GM23338 (cell line): ENCODE measurements at regions not wholly inside any gene's neighbourhood (a gene's known extent, or its start where the extent isn't known, plus 50 kb on each side); places are given as distances from the start of the nearest gene placed in this dataset.

Experiments used
- ATAC-seq: fragments of 200-7000 bp; cut with Tn5 transposase; 3 replicates; pipeline ENCODE4 v1.9.1; 2020
- DNase-seq: peaks from one replicate; pipeline ENCODE4 v3.0.0-alpha.2; 2015; ENCODE audit warnings: low spot score
- H2AFZ ChIP-seq: fragments of 200-600 bp; sonication (generic); 2 replicates; pipeline ENCODE4 v1.8.0; 2016; ENCODE audit warnings: antibody characterized with exemption, mild to moderate bottlenecking, moderate library complexity
- H3F3A ChIP-seq: fragments of 200-600 bp; sonication (generic); replicated peaks from 2 replicates; pipeline ENCODE4 v1.8.0; 2017; ENCODE audit warnings: antibody characterized with exemption, mixed run types, low read depth
- H3K27ac ChIP-seq: fragments of 200-600 bp; sonication (generic); 2 replicates; pipeline ENCODE4 v1.6.1; 2016; ENCODE audit warnings: low read depth
- H3K27me3 ChIP-seq: fragments of 200-600 bp; sonication (generic); 2 replicates; pipeline ENCODE4 v1.8.0; 2016; ENCODE audit warnings: mild to moderate bottlenecking, mixed run types, moderate library complexity; ENCODE audit not compliant: insufficient read depth
- H3K36me3 ChIP-seq: fragments of 200-600 bp; sonication (generic); 2 replicates; pipeline ENCODE4 v1.8.0; 2016; ENCODE audit warnings: mild to moderate bottlenecking; ENCODE audit not compliant: insufficient read depth
- H3K4me1 ChIP-seq: fragments of 200-600 bp; sonication (generic); 2 replicates; pipeline ENCODE4 v1.8.0; 2016; ENCODE audit warnings: mild to moderate bottlenecking, moderate library complexity; ENCODE audit not compliant: insufficient read depth
- H3K4me2 ChIP-seq: fragments of 200-600 bp; sonication (generic); 2 replicates; pipeline ENCODE4 v1.7.1; 2017; ENCODE audit warnings: mixed run types
- H3K4me3 ChIP-seq: fragments of 200-600 bp; sonication (generic); 2 replicates; pipeline ENCODE4 v1.6.1; 2016; ENCODE audit warnings: mixed run types
- H3K79me2 ChIP-seq: fragments of 200-600 bp; sonication (generic); replicated peaks from 2 replicates; pipeline ENCODE4 v1.8.0; 2017; ENCODE audit warnings: mild to moderate bottlenecking; ENCODE audit not compliant: insufficient read depth
- H3K9me2 ChIP-seq: fragments of 200-600 bp; sonication (generic); 2 replicates; pipeline ENCODE4 v1.8.0; 2017; ENCODE audit not compliant: insufficient read depth
- H4K20me1 ChIP-seq: fragments of 200-600 bp; sonication (generic); replicated peaks from 2 replicates; pipeline ENCODE4 v1.8.0; 2017; ENCODE audit warnings: mild to moderate bottlenecking; ENCODE audit not compliant: insufficient read depth
- H3K27ac Mint-ChIP-seq: 2 replicates; pipeline ENCODE4 v1.8.0; 2020; ENCODE audit warnings: inconsistent platforms, mild to moderate bottlenecking, moderate library complexity, mixed read lengths
- H3K27me3 Mint-ChIP-seq: 3 replicates; pipeline ENCODE4 v1.8.0; 2022; ENCODE audit warnings: low read depth, mild to moderate bottlenecking, moderate library complexity, mixed read lengths, inconsistent platforms; ENCODE audit not compliant: insufficient read depth, poor library complexity
- H3K36me3 Mint-ChIP-seq: 3 replicates; pipeline ENCODE4 v1.8.0; 2021; ENCODE audit warnings: low read depth, mild to moderate bottlenecking, inconsistent platforms, moderate library complexity, mixed read lengths
- H3K4me1 Mint-ChIP-seq: 3 replicates; pipeline ENCODE4 v1.8.0; 2020; ENCODE audit warnings: mild to moderate bottlenecking, inconsistent platforms, mixed read lengths
- H3K4me3 Mint-ChIP-seq: 3 replicates; pipeline ENCODE4 v1.8.0; 2021; ENCODE audit warnings: moderate library complexity, mild to moderate bottlenecking, inconsistent platforms, mixed read lengths
- H3K9me3 Mint-ChIP-seq: 3 replicates; pipeline ENCODE4 v1.8.0; 2020; ENCODE audit warnings: moderate library complexity, mild to moderate bottlenecking, inconsistent platforms, mixed read lengths
- CREB1 ChIP-seq: fragments of 250-450 bp; sonication (Bioruptor Pico); IDR thresholded peaks from 2 replicates; pipeline ENCODE4 v1.5.0; 2020; ENCODE audit warnings: low read depth, mild to moderate bottlenecking, moderate library complexity
- ETS1 ChIP-seq: IDR thresholded peaks from 2 replicates; pipeline ENCODE4 v1.6.1; 2016; ENCODE audit warnings: antibody characterized with exemption
- EZH2 ChIP-seq: fragments of 200-600 bp; sonication (generic); IDR thresholded peaks from one replicate; pipeline ENCODE4 v1.8.0; 2017; ENCODE audit warnings: antibody characterized with exemption, mild to moderate bottlenecking, low read depth; ENCODE audit not compliant: unreplicated experiment
- EZH2phosphoT487 ChIP-seq: fragments of 200-600 bp; sonication (generic); IDR thresholded peaks from one replicate; pipeline ENCODE4 v1.8.1; 2018; ENCODE audit warnings: antibody characterized with exemption; ENCODE audit not compliant: unreplicated experiment
- JUNB ChIP-seq: IDR thresholded peaks from one replicate; pipeline ENCODE4 v1.6.1; 2016; ENCODE audit warnings: antibody characterized with exemption; ENCODE audit not compliant: unreplicated experiment
- NANOG ChIP-seq: IDR thresholded peaks from 2 replicates; pipeline ENCODE4 v1.6.1; 2016; ENCODE audit warnings: antibody characterized with exemption, borderline replicate concordance
- POLR2AphosphoS5 ChIP-seq: IDR thresholded peaks from 2 replicates; pipeline ENCODE4 v1.6.1; 2016; ENCODE audit warnings: antibody characterized with exemption, low read depth
- REST ChIP-seq: IDR thresholded peaks from one replicate; pipeline ENCODE4 v1.6.1; 2018; ENCODE audit warnings: antibody characterized with exemption; ENCODE audit not compliant: unreplicated experiment
- STAT1 ChIP-seq: IDR thresholded peaks from one replicate; pipeline ENCODE4 v1.6.1; 2016; ENCODE audit warnings: antibody characterized with exemption; ENCODE audit not compliant: unreplicated experiment
- ZNF114 ChIP-seq: fragments of 250-450 bp; sonication (Bioruptor Pico); IDR thresholded peaks from 2 replicates; pipeline ENCODE4 v1.5.0; 2020; ENCODE audit warnings: mild to moderate bottlenecking, moderate library complexity
- ZNF331 ChIP-seq: fragments of 250-450 bp; sonication (Bioruptor Pico); IDR thresholded peaks from 2 replicates; pipeline ENCODE4 v1.5.0; 2020; ENCODE audit warnings: low read depth, mild to moderate bottlenecking, moderate library complexity
- TF ChIP-seq, protein P1 (sequence below), 2 experiments: fragments of 200-600 bp in 1 of 2; sonication (generic) in 1 of 2; conservative IDR thresholded peaks; 2 replicates each; pipeline versions ENCODE4 v1.5.1 to v1.6.1; 2016 to 2017; ENCODE audit warnings: antibody characterized with exemption in 2 of 2, low read depth in 2 of 2, mild to moderate bottlenecking in 2 of 2, moderate library complexity in 1 of 2
- TF ChIP-seq, protein P2 (sequence below): fragments of 250-450 bp; sonication (Bioruptor Pico); IDR thresholded peaks from 2 replicates; pipeline ENCODE4 v1.5.0; 2020; ENCODE audit warnings: mild to moderate bottlenecking, moderate library complexity

GRCh38 chr15:31274496-31275330 lies 51.9 kb upstream of the KLF13 start:
- DNase-seq = no peak
- H4K20me1 ChIP-seq = no peaks in the 10 kb centered on the region
- H3K4me2 ChIP-seq = no peak overlapping the region
- H3K36me3 ChIP-seq = no peaks in the 10 kb centered on the region
- ATAC-seq = no peak
- Mint-ChIP-seq H3K9me3 (no peaks in the 10 kb centered on the region), H3K27me3 (peaks cover 3% of the 10 kb centered on the region), H3K4me3 (no peak overlapping the region), H3K4me1 (peaks cover 13% of the 10 kb centered on the region), H3K27ac (no peak overlapping the region), H3K36me3 (no peaks in the 10 kb centered on the region; the same call in 2 of the 3 replicates)
- peaks cover 7% of the 10 kb centered on the region; the same call in 1 of the 2 replicates for H3K9me2 ChIP-seq
- no peaks in the 10 kb centered on the region for H3K79me2 ChIP-seq
- H3K4me1 ChIP-seq = no peaks in the 10 kb centered on the region; the same call in 1 of the 2 replicates
- no peak overlapping the region for H3K4me3 ChIP-seq
- H2AFZ ChIP-seq = peak overlapping the region; percentile 47; the same call in 1 of the 2 replicates
- H3K27me3 ChIP-seq = no peaks in the 10 kb centered on the region
- H3F3A ChIP-seq = no peaks in the 10 kb centered on the region
- TF ChIP-seq NANOG (no peak), ZNF114 (no peak), CREB1 (no peak), POLR2AphosphoS5 (no peak), JUNB (no peak), ETS1 (no peak), ZNF331 (no peak), REST (no peak), STAT1 (no peak), EZH2phosphoT487 (no peak), EZH2 (no peak)
- TF ChIP-seq, protein P1, sequence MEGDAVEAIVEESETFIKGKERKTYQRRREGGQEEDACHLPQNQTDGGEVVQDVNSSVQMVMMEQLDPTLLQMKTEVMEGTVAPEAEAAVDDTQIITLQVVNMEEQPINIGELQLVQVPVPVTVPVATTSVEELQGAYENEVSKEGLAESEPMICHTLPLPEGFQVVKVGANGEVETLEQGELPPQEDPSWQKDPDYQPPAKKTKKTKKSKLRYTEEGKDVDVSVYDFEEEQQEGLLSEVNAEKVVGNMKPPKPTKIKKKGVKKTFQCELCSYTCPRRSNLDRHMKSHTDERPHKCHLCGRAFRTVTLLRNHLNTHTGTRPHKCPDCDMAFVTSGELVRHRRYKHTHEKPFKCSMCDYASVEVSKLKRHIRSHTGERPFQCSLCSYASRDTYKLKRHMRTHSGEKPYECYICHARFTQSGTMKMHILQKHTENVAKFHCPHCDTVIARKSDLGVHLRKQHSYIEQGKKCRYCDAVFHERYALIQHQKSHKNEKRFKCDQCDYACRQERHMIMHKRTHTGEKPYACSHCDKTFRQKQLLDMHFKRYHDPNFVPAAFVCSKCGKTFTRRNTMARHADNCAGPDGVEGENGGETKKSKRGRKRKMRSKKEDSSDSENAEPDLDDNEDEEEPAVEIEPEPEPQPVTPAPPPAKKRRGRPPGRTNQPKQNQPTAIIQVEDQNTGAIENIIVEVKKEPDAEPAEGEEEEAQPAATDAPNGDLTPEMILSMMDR (conservative IDR thresholded peaks at IDR 0.05; ENCODE audit: low read depth in 2 of 2) = no peak
- TF ChIP-seq, protein P2, sequence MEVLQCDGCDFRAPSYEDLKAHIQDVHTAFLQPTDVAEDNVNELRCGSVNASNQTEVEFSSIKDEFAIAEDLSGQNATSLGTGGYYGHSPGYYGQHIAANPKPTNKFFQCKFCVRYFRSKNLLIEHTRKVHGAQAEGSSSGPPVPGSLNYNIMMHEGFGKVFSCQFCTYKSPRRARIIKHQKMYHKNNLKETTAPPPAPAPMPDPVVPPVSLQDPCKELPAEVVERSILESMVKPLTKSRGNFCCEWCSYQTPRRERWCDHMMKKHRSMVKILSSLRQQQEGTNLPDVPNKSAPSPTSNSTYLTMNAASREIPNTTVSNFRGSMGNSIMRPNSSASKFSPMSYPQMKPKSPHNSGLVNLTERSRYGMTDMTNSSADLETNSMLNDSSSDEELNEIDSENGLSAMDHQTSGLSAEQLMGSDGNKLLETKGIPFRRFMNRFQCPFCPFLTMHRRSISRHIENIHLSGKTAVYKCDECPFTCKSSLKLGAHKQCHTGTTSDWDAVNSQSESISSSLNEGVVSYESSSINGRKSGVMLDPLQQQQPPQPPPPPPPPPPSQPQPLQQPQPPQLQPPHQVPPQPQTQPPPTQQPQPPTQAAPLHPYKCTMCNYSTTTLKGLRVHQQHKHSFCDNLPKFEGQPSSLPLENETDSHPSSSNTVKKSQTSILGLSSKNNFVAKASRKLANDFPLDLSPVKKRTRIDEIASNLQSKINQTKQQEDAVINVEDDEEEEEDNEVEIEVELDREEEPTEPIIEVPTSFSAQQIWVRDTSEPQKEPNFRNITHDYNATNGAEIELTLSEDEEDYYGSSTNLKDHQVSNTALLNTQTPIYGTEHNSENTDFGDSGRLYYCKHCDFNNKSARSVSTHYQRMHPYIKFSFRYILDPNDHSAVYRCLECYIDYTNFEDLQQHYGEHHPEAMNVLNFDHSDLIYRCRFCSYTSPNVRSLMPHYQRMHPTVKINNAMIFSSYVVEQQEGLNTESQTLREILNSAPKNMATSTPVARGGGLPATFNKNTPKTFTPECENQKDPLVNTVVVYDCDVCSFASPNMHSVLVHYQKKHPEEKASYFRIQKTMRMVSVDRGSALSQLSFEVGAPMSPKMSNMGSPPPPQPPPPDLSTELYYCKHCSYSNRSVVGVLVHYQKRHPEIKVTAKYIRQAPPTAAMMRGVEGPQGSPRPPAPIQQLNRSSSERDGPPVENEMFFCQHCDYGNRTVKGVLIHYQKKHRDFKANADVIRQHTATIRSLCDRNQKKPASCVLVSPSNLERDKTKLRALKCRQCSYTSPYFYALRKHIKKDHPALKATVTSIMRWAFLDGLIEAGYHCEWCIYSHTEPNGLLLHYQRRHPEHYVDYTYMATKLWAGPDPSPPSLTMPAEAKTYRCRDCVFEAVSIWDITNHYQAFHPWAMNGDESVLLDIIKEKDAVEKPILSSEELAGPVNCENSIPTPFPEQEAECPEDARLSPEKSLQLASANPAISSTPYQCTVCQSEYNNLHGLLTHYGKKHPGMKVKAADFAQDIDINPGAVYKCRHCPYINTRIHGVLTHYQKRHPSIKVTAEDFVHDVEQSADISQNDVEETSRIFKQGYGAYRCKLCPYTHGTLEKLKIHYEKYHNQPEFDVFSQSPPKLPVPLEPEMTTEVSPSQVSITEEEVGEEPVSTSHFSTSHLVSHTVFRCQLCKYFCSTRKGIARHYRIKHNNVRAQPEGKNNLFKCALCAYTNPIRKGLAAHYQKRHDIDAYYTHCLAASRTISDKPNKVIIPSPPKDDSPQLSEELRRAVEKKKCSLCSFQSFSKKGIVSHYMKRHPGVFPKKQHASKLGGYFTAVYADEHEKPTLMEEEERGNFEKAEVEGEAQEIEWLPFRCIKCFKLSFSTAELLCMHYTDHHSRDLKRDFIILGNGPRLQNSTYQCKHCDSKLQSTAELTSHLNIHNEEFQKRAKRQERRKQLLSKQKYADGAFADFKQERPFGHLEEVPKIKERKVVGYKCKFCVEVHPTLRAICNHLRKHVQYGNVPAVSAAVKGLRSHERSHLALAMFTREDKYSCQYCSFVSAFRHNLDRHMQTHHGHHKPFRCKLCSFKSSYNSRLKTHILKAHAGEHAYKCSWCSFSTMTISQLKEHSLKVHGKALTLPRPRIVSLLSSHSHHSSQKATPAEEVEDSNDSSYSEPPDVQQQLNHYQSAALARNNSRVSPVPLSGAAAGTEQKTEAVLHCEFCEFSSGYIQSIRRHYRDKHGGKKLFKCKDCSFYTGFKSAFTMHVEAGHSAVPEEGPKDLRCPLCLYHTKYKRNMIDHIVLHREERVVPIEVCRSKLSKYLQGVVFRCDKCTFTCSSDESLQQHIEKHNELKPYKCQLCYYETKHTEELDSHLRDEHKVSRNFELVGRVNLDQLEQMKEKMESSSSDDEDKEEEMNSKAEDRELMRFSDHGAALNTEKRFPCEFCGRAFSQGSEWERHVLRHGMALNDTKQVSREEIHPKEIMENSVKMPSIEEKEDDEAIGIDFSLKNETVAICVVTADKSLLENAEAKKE (CRISPR knock-in tag) = no peak
- no peak overlapping the region for H3K27ac ChIP-seq
